CMK (cell line): ENCODE measurements at regions not wholly inside any gene's neighbourhood (a gene's known extent, or its start where the extent isn't known, plus 50 kb on each side); places are given as distances from the start of the nearest gene placed in this dataset.

Experiments
- DNase-seq: peaks from one replicate; pipeline ENCODE4 v3.0.0-alpha.2; 2010; ENCODE audit warnings: low read depth

DNA sequence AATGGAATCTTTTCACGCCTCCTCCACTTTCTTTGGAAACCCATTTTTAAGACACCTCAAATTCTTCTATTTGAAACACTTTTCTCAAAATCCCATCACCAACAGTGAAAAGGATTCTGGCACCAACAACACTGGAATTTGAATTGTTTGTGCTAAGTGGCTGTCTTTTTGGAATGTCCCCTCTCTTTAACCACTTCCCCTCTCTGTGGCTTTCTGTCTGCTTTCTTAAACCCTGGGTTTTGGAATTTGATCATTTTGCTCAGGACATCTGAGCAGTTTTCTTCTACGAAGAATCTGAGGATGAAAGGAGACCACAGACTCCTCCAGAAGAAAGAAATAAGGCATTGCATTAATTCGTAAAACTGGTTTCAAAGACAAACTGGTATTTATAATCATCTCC is 89.0 kb downstream of the MXRA5 start:
- no peak for DNase-seq

DNA sequence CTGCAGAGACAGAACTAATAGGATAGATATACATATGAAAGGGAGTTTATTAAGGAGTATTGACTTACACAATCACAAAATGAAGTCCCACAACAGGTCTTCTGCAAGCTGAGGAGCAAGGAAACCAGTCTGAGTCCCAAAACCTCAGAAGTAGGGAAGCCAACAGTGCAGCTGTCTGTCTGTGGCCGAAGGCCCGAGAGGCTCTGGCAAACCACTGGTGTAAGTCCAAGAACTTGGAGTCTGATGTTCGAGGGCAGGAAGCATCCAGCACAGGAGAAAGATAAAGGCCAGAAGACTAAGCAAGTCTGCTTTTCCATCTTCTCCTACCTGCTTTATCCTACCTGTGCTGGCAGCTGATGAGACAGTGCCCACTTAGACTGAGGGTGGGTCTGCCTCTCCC is 89.6 kb downstream of the MXRA5 start:
- no peak for DNase-seq

DNA sequence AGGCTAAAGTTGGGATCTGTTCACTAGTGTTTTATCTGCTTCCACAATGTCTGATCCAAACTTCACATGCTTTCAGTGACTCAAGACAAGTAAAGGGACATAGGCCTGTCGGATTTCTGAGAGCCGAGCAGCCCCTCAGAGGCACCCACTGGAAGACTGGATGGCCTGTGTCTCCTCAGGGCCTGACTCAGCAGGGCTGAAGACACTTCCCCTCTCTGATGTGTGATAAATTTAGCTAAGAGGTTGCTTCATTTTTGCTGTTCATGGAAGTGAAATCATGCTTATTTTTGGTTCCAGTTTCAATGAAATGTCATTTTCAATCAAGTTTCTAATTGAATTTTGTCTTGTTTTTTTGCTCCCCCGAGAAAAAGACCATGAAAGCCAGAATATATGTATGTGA is 93.7 kb downstream of the MXRA5 start:
- DNase-seq, result no peak

DNA sequence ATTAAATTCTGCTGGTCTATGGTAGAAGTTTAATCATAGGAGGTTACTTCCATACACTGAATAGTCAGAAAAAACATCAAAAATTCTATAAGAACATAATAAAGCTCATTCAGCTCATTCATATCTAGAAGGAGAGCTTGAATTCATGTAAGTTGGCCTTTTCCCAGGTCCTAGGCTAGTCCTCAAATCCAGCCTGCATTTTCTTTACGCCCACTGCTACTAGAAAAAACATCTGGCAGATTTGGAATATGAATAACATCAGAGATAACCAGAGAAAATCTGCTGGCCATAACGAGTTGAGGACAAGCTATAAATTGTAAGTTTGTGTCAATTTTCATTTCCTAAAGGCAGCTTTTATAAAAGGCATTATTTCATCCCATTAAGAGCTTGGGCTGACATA is 95.5 kb downstream of the MXRA5 start:
- no peak for DNase-seq

DNA sequence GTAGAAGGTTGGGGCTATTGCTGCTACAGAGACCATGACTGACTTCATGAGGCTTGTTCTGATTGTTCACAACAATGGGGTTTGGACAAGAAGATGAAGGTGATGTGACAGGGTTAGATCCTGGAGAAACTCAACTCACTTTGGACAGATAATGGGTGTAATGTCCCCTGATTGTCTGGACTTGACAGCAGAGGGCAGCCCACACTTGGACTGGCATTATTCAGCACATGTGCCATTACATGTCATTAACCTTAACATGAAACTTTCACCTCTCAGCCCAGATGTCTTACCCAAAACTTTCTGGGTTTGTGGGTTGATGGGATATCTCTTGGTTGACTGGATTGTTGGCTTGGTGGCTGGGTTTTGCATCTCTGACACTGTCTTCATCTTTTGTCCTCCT is 101.5 kb downstream of the MXRA5 start:
- DNase-seq, result no peak

DNA sequence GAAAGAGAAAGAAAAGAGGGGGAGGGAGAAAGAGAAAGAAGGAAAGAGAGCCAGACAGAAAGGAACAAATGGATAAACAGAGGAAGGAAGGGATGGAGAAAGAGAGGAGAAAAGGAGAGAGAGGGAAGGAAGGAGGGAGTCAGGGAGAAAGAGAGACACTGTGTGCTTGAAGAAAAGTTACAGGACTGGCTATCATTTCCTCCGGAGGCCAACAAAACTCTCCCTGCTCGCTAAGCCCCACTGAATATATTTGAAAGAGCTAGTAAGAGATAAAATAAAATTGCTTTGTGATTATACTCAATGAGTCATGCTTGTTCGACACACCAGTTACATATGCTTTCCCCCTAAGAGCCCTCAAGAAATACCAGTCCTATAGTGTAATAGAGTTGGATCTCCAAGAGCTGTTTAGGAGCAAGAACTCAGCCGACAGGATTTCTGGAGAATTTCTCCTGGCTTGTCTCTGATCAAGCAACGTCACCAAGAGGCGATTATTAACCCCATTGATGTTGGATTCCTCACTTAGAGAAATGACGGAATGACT is 102.2 kb downstream of the MXRA5 start:
- DNase-seq, result no peak

DNA sequence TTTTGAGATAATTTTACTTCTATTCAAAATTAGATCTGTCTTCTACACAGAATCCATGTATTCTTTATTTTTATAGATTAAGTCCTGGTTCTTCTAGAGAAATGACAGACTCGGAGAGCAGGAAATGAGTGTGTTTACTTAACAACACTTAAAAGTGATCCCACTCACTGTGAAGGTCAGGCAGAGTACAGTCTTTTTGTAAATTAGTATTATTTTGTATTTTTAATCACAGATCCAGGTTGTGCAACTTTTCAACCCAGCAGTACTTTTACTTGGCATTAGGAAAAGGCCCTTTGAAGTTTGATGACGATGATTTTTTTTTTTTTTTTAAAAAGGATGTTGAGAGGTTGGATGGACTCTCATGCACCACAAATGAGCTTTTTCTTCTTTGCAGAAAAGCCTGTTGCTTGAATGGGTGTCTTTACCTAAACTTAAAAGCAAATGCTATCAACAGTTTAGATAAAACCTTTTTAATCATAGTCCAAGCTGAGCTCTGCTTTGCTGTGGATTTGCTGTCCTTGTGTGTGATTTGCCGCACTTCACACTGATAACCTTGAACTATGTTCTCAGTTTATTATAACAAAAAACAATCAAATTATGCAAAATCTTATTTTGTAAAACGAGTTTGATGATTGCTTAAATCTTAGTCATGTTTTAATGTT is 114.1 kb downstream of the MXRA5 start:
- no peak for DNase-seq

DNA sequence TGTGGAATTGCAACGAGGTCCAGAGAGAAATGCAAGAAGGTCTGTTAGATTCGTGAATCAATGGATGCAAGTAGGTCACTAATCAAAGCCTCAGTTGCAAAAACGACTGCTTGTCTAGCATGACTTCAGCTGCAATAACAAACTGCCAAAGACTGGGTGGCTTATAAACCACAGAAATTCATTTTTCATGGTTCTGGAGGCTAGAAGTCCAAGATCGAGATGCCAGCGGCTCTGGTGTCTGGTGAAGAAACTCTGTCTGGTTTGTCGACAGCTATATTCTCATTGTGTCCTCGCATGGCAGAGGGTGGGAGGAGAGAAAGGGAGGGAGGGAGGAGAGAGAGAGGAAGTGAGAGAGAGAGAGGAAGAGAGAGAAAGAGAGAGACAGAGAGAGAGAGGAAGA is 114.7 kb downstream of the MXRA5 start:
- DNase-seq, result no peak

DNA sequence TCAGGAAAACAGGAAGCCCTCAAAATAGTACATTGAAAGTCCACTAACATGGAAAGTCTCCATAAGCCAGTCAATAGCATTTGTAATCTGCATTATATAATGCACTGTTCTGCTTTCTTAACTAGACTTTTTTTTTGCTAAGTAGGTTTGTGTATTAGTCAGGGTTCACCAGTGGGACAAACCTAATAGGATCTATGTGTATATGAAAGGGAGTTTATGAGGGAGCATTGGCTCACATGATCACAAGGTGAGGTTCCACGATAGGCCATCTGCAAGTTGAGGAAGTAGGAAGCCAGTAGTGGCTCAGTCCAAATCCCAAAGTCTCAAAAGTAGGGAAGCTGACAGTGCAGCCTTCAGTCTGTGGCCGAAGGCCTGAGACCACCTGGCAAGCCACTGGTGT is 116.0 kb downstream of the MXRA5 start:
- no peak for DNase-seq

DNA sequence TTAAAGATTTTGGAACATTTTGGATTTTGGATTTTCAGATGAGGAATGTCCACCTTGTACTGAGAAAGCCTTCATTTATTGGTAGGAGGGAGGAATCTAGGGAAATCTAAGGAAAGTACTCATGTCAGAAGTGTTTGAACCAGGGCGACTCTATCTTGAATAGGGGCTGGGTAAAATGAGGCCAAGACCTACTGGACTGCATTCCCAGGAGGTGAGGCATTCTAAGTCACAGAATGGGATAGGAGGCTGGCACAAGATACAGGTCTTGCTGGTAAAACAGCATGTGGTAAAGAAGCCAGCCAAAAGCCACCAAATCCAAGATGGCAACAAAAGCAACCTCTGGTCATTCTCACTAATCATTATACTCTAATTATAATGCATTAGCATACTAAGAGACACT is 118.9 kb downstream of the MXRA5 start:
- no peak for DNase-seq

DNA sequence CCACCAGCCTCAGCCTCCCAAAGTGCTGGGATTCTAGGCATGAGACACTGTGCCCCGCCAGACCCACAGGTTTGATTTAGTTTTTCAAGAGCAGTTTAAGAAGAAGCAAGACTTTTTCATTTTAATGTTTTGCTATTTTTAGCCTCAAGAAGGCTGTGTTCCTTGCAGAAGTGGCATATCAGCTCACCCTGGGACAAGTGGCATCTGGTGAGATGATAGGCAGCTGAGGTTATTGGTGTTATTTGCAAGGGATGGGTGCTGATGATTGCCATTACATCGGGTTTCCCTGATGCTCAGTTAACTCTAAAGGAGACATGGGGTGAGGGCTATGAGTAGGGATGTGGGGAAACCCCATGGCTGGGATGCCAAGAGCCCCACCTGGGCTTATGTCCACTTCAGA is 120.4 kb downstream of the MXRA5 start:
- no peak for DNase-seq

DNA sequence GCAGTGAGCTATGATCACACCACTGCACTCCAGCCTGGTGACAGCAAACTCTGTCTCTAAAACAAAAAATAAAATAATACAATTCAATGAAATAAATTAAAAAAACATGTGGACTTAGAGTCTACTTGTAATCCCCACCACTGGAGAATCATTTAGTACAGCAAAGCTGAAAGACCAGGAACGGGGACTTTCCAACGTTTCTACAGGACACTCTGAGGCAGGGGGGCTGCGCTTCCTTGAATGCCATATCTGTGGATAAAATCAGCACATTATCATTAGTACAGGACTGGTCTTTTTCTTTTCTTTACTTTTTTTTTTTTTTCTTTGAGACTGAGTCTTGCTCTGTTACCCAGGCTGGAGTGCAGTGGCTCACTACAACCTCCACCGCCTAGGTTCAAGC is 124.8 kb downstream of the MXRA5 start:
- no peak for DNase-seq

DNA sequence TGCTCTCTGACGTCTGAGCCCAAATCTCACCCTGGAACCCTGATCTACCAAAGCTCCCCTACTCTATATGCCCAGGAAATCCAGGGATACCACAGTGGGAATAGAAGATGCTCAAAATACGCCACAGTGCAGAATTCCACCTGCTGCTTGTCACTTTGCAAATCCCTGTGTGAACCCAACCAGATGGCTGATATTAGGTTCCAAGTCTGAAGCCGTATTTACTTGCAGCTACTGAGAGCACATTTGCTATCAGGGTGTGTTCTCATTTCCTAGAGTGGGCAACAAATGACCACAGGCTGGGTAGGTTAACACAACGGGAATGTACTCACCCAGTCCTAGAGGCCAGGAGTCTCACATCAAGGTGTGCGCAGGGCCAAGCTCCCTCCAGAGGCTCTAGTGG is 126.8 kb downstream of the MXRA5 start:
- DNase-seq, result no peak

DNA sequence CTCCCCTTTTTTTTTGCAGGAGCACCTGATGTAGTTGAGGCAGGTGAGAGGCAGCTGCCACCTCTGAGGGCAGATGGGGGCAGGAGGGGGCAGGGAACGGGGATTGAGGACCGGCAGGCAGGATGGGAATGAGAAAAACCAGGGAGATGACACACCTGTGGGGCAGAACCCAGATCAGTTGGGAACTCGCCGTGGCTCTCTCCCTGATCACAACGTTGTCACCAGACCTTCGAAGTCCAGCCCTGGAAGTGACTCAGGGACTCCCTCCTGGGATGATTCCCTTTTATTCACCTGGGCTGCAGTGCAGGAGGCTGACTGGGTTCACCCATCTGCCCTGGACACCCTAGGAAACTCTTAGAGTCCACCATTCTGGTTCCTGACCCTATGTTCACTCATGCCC is 127.2 kb downstream of the MXRA5 start:
- no peak for DNase-seq

DNA sequence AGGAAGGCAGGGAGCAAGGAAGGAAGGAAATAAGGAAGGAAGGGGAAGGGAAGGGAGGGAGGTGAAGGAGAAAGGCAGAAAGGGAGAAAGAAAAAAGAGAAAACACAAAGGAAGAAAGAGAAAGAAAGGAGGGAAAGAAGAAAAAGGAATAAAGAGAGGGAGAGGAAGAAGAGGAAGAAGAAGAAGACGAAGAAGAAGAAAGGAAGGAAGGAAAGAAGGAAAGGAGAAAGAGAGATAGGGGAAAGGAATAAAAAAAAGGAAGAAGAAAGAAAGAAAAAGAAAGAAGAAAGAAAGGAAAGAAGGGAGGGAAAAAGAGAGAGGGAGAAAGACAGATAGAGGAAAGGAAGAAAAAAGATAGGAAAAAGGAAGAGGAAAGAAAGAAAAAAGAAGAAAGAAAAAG is 128.0 kb downstream of the MXRA5 start:
- DNase-seq, result no peak

DNA sequence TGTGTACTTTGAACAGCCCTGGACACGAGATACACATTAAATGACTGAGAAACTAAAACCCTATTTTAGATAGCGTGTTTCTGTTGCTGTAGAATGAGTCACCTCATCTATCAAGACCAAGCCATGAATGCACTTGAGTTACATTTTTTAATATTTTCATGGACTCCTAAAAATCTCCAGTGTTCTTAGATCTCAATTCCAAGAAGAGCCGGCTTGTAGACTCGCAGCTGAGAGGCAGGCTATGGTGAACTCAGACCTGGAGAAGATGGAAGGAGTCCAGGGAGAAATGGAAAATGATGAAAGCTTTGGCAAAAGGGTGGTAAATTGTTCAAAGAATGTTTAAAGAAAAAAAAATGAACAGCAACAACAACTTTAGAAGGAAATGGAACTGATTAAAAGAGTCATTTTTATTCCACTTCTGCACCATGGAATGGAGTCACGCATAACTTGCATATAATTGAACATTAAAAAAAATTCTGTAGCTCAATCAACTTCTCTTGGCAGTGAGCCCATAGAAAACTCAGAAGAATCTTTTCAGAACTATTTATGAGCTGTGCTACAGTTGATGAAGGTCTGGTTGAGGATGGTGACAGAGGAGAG is 129.8 kb downstream of the MXRA5 start:
- DNase-seq, result no peak

DNA sequence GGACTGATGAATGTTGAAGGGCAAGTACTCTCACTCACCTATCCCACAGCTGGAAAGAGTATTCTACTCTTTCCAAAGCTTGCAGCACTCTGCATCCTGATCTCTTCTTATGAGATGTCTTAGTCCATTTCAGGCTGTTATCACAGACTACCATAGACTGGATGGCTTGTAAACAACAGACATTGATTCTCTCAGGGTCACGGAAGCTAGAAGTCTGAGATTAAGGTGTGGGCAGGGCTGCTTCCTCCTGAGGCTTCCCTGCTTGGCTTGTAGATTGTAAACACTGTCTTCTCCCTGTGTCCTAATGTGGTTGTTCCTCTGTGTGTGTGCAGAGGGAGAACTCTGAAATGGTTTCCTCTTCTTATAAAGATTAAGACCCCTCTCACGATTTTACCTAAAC is 131.2 kb downstream of the MXRA5 start:
- DNase-seq, result peak; percentile 52

DNA sequence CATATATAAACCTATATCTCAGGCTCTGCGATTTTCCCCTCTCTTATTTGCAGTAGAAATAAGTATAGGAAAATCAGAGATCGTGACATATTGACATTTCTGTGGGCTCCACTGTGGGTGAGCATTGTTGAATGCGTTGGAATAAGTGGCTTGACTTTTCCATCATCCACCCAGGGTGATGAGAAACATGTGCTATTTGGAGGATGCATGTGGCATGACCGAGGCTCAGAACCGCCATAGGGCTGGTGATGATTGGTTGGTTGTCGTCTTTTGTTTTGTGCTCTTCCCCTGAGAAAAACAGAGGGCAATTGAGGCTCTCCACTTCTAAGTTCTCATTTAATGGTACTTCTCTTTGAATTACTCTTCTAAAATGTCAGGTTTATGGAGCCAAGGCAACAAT is 140.1 kb downstream of the MXRA5 start:
- DNase-seq, result no peak

DNA sequence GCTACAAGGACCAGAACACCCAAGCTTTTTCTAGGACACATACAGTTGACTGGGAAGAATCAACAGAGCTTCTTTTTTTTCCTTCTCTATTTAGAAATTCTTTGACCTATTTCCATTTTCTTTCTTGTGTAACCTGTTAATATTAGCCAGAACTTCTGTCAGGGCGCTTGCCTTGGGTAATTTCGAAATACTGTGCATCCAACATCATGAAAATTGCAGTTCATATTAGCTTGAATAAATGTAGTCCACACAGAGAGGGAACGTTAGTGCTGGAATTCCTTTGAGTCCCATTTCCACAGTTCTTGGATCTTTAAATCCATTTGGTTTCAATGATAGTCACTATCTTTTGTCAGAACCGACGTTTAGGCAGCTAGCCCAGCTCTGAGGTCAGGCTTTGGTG is 141.8 kb downstream of the MXRA5 start:
- DNase-seq, result no peak

DNA sequence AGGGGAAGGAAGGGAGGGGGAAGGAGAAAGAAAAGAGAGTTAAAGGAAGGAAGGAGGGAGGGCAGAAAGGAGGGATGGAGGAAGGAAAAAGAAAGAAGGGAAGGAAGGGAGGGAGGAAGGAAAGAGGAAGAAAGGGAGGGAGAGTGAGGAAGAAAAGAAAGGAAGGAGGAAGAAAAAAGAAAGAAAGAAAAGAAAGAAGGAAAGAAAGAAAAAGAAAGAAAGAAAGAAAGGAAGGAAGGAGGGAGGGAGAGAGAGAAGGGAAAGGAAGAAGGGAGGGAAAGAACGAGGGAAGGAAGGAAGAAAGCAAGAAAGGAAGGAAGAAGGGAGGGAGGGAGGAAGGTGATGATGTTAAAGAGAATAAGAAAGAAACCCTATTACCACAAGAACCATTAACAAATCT is 150.6 kb downstream of the MXRA5 start:
- DNase-seq, result no peak

DNA sequence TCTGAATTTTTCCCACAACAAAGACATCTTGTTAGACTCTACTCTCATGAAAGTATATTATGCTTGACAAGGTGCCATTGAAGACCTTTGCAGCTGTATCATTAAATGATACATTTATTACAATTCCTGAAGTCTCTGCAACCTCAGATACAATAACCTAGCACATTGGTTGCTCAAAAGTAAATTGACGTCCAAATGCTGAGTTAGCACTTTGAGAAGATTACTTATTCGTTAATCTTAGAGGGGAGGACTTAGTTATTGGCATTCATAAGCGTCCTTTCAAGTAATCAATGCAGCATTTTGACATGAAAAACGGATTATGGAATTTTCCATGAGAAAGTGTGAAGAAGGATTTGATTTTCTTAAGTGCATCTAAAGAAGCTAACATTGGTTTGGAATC is 151.6 kb downstream of the ARSF start:
- DNase-seq, result no peak

DNA sequence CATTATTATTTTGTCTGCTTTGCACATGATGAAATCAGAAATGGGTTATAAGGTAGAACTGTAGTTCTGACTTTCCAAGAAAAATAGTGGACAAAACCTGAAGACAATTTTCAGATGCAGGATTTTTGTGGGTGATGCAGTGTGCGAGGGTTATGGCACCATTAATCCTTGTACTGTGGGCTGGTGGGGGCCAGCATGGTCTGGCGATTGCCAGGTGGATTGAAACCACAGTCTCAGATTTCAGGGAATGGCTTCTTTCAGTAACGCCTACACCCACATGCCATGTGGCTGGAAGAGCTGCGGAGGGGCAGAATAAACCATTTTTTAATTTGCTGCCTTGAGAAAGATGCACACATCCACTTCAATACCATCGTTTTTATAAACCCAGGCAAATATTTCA is 150.5 kb downstream of the ARSF start:
- no peak for DNase-seq

DNA sequence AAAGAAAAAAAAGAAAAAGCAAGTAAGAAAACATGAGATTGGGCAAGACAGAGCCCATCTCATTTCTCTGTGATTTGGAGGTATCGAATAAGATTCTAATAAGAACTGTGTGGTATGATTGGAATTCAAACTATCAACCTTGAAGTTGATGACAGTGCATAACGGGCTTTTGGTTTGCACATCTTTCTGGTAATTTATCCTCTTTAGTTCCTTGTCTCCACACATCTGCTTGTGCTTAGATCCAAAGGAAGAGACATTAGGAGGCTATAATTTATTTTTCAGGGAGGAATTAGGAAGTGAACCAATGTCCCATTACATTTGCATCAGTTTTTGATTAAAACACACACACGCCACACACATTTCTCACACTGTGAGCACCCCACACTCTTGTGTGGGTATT is 149.9 kb downstream of the ARSF start:
- DNase-seq, result no peak
